Stimulated activated CD4-positive, alpha-beta T cell treated with anti-CD3 and anti-CD28 coated beads, Interleukin-15, amount 100 ng/mL, for 48 hours (primary cell): ENCODE measurements at regions not wholly inside any gene's neighbourhood (a gene's known extent, or its start where the extent isn't known, plus 50 kb on each side); places are given as distances from the start of the nearest gene placed in this dataset.
"Not testable (repeated sequence)": the region's sequence is repeated elsewhere in the genome, so short reads cannot be mapped to it uniquely, and the experiment has no call there.

Source experiments
- DNase-seq, 2 donors: peaks; one replicate each; pipeline ENCODE4 v3.0.0-alpha.2; 2020; ENCODE audit warnings: low read depth in 2 of 2

- no peak for DNase-seq
These were observed 137.6 kb downstream of the ZNF467 start for GRCh38 chr7:149635561-149636329.

GRCh38 chr7:149633976-149634945, 136.7 kb upstream of the ZNF746 start:
- DNase-seq, result no peak

GRCh38 chr7:149628361-149629149, 130.9 kb upstream of the ZNF746 start:
- not testable (repeated sequence) for DNase-seq

GRCh38 chr7:149627911-149628310, 130.3 kb upstream of the ZNF746 start:
- DNase-seq, result no peak

- DNase-seq, result no peak
These were observed 129.4 kb upstream of the ZNF746 start for GRCh38 chr7:149626972-149627371.

GRCh38 chr7:149625947-149626392, 128.4 kb upstream of the ZNF746 start:
- DNase-seq, result no peak

- peak in 1 of 2 donors; percentile 63 for DNase-seq
These were observed 127.8 kb upstream of the ZNF746 start for GRCh38 chr7:149625340-149625946.

- DNase-seq, result peak; percentile 88
These were observed 127.1 kb upstream of the ZNF746 start for GRCh38 chr7:149624419-149625339.

GRCh38 chr7:149624006-149624405, 126.4 kb upstream of the ZNF746 start:
- no peak for DNase-seq

- DNase-seq, result not testable (repeated sequence)
These were observed 125.8 kb upstream of the ZNF746 start for GRCh38 chr7:149623262-149623997.

GRCh38 chr7:149622444-149623210, 125.0 kb upstream of the ZNF746 start:
- no peak for DNase-seq

GRCh38 chr7:149621776-149622175, 124.2 kb upstream of the ZNF746 start:
- DNase-seq, result peak in 1 of 2 donors; percentile 35

GRCh38 chr7:149620961-149621360, 123.4 kb upstream of the ZNF746 start:
- DNase-seq, result peak; percentile 60 to 65

GRCh38 chr7:149616898-149617297, 119.3 kb upstream of the ZNF746 start:
- DNase-seq, result no peak

- DNase-seq, result no peak
These were observed 118.2 kb upstream of the ZNF746 start for GRCh38 chr7:149615690-149616270.

GRCh38 chr7:149610441-149611011, 112.9 kb upstream of the ZNF746 start:
- DNase-seq, result no peak

GRCh38 chr7:149608168-149608567, 110.6 kb upstream of the ZNF746 start:
- no peak for DNase-seq

- no peak for DNase-seq
These were observed 110.1 kb upstream of the ZNF746 start for GRCh38 chr7:149607683-149608082.
